HFF-Myc (cell line): ENCODE measurements at regions not wholly inside any gene's neighbourhood (a gene's known extent, or its start where the extent isn't known, plus 50 kb on each side); places are given as distances from the start of the nearest gene placed in this dataset.

Experiments used
- DNase-seq: peaks from one replicate; pipeline ENCODE4 v3.0.0-alpha.2; 2011; ENCODE audit warnings: low read depth; ENCODE audit errors: extremely low read depth
- H3K4me3 ChIP-seq: replicated peaks from 2 replicates; pipeline ENCODE4 v1.5.1; 2011; ENCODE audit warnings: low read depth, mild to moderate bottlenecking, control low read depth, low read length
- TF ChIP-seq, protein P1 (sequence below): IDR thresholded peaks from 2 replicates; pipeline ENCODE4 v1.5.1; 2012; ENCODE audit warnings: mild to moderate bottlenecking, low read depth, low read length, control low read depth; ENCODE audit errors: missing control alignments

DNA sequence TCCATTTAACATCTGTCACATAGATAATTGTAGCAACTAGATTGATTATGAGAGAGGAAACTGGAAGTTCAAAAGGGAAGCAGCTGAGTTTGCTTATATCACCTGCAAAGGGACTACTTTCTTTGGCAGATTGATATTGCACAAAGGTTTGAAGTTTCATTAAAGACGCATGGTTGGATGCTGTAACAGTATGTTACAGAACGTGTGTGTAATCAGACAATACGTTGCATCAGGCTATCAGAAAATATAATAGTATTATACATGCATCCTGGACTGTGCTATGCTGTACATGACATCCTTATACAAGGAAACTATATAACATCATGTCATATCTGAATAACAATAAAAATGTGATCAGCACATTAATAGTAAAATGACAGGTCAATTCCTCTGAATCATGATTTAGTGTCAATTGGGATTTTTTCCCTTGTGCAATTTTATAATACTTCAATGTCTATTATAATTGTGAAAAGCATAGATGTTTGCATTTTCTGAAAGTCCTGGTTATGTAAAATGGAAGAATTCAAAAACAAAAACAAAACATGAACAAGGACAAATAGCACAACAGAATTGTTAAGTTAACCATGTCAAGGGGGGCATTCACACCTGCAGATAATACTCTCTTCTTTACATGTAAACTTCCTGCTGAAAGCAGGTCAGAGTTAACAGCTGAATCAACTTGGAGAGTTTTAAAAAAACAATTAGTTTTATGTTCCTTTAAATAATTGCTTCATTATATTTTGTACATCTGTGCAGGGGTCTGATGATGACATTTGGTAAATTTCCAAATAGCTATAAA is 283.2 kb upstream of the KCNH8 start:
- no peak overlapping the region for H3K4me3 ChIP-seq
- TF ChIP-seq, protein P1, sequence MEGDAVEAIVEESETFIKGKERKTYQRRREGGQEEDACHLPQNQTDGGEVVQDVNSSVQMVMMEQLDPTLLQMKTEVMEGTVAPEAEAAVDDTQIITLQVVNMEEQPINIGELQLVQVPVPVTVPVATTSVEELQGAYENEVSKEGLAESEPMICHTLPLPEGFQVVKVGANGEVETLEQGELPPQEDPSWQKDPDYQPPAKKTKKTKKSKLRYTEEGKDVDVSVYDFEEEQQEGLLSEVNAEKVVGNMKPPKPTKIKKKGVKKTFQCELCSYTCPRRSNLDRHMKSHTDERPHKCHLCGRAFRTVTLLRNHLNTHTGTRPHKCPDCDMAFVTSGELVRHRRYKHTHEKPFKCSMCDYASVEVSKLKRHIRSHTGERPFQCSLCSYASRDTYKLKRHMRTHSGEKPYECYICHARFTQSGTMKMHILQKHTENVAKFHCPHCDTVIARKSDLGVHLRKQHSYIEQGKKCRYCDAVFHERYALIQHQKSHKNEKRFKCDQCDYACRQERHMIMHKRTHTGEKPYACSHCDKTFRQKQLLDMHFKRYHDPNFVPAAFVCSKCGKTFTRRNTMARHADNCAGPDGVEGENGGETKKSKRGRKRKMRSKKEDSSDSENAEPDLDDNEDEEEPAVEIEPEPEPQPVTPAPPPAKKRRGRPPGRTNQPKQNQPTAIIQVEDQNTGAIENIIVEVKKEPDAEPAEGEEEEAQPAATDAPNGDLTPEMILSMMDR = no peak
- DNase-seq = no peak

GRCh38 chr3:18862077-18862476 is 286.2 kb upstream of the KCNH8 start:
- no peak overlapping the region for H3K4me3 ChIP-seq
- TF ChIP-seq, protein P1 = no peak
- no peak for DNase-seq

DNA sequence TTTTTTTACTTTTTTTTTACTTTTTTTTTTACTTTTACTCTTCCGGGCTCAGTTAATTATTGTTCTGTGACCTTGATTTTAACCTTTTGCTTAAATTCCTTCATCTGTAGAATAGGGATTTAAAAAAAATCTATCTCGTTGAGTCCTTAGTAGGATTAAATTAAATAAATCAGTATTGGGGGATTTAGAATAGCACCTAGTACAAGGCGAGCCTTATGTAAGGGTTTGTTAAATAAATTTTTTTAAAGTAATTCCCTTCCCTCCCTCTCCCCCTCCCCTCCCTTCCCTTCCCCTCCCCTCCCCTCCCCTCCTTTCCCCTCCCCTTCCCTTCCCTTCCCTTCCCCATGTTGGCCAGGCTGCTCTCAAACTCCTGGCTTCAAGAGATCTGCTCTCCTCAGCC is 287.2 kb upstream of the KCNH8 start:
- H3K4me3 ChIP-seq = no peak overlapping the region
- no peak for DNase-seq
- TF ChIP-seq, protein P1 = no peak

DNA sequence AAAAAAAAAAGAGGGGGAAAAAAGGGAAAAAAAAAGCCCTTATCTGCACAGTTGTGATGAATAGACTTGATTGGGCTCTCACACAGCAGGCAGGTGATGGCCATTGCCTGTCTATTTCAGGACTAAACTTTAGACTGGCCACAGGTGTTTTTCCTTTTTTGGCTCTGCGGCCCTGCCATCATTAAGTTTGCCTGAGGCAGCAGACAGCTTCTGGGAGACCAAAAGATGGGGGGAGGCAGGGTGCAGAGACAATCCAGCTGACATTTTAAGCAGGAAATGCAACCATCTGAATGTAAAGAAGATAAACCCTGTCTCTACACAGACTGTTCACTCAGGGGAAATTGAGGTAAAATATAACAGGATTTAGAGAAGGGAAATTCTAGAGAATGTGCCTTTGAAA is 295.0 kb upstream of the KCNH8 start:
- no peak for DNase-seq
- no peak overlapping the region for H3K4me3 ChIP-seq
- TF ChIP-seq, protein P1 = no peak

GRCh38 chr3:18847583-18848197 is 300.6 kb upstream of the KCNH8 start:
- TF ChIP-seq, protein P1 = no peak
- H3K4me3 ChIP-seq = no peak overlapping the region
- no peak for DNase-seq

- TF ChIP-seq, protein P1 = no peak
- H3K4me3 ChIP-seq = no peak overlapping the region
- no peak for DNase-seq
These were observed 304.3 kb upstream of the KCNH8 start for GRCh38 chr3:18843983-18844382.
